Fibroblast of skin of back (primary cell): ENCODE measurements at regions not wholly inside any gene's neighbourhood (a gene's known extent, or its start where the extent isn't known, plus 50 kb on each side); places are given as distances from the start of the nearest gene placed in this dataset.
"Not testable (repeated sequence)": the region's sequence is repeated elsewhere in the genome, so short reads cannot be mapped to it uniquely, and the experiment has no call there.

Experiments used
- DNase-seq: peaks from one replicate; pipeline ENCODE4 v3.0.0-alpha.2; 2013

DNA sequence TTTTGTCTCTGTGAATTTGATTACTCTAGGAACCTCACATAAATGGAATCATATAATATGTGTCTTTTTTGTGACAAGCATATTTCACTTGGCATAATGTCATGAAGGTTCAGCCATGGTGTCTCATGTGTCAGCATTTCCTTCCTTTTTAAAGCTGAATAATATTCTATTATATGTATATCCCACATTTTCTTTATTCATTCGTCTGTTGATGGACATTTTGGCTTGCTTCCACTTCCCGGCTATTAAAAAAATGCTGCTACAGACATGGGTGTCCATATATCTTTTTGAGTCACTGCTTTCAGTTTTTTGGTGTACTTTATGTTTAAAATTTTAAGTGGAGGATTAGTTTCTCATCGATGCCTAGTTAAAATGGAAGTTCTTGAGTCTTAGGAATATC lies 59.8 kb upstream of the C5orf63 start:
- DNase-seq: no peak

DNA sequence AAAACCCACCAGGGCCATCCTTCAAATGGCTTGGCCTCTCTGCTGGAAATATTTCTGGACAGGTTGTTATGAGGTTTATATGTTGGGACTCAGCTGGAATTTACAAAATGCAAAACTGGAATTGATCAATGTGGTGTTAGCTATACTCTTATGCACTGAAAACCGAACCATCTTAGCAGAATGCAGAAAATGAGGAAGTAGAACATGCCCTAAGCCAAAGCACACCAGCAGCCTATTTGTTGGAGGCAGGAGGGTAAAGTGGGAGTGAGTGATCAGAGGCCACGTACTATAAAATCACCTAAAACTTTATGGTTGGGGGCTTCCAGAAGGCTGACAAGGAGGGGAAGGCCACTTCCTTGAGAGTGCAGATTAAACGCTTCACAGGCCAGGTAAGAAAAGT lies 63.6 kb upstream of the C5orf63 start:
- no peak for DNase-seq

DNA sequence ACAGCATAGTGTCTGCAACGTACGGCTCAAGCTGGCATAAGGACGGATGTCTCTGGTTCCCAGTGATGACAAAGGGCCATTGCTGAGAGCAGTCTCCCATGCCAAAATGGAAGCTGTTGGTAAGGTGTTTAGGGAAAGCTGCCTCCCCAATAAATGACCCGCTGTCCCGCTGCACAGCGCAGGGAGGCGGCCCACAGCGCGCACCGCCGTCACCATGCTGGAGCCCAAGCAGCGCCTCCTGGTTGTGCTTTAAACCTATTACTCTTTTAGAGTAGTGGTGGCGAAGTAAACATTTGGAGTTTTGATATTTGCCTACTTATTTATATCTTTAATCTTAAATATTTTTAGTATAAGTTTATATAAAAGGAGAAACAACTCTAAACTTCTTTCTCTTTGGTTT lies 70.4 kb upstream of the C5orf63 start:
- DNase-seq: no peak

DNA sequence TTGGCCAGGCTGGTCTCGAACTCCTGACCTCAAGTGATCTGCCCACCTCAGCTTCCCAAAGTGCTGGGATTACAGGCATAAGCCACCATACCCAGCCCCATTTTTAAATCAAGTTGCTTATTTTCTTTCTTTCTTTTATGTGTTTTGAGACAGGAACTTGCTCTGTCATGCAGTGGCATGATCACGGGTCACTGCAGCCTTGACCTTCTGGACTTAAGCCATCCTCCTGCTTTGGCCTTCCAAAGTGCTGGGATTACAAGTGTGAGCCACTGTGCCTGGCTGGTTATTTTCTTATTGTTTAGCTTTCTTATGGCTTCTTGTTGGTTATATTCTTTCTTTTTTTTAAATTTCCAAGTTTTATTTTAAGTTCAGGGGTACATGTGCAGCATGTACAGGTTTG lies 79.7 kb upstream of the C5orf63 start:
- no peak for DNase-seq

DNA sequence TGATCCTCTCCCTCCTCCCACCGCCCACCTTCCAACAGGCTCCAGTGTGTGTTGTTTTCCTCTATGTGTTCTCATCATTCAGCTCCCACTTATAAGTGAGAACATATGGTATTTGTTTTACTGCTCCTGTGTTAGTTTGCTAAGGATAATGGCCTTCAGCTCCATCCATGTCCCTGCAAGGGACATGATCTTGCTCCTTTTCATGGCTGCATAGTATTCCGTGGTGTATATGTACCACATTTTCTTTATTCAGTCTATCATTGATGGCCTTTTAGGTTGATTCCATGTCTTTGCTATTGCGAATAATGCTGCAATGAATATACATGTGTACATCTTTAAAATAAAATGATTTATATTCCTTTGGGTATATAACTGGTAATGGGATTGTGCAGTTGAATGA lies 80.2 kb upstream of the C5orf63 start:
- no peak for DNase-seq

DNA sequence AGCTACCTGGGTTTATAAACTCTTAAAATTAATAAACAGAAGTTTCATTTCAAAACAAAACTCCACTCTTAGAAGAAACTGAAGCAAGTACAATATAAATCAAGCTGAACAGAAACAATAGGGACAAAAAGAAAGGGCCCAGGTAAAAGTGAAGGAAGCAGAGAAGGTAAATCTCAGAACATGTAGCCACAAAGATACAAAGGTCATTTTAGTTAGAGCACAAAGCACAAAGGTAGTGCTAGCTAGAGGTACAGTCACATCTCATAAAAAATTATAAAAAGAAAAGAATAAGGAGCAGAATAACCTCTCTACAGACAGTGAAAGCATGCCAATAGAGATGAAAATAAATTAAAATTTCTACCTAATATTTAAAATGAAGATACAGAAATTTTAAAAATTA lies 90.4 kb upstream of the C5orf63 start:
- no peak for DNase-seq

DNA sequence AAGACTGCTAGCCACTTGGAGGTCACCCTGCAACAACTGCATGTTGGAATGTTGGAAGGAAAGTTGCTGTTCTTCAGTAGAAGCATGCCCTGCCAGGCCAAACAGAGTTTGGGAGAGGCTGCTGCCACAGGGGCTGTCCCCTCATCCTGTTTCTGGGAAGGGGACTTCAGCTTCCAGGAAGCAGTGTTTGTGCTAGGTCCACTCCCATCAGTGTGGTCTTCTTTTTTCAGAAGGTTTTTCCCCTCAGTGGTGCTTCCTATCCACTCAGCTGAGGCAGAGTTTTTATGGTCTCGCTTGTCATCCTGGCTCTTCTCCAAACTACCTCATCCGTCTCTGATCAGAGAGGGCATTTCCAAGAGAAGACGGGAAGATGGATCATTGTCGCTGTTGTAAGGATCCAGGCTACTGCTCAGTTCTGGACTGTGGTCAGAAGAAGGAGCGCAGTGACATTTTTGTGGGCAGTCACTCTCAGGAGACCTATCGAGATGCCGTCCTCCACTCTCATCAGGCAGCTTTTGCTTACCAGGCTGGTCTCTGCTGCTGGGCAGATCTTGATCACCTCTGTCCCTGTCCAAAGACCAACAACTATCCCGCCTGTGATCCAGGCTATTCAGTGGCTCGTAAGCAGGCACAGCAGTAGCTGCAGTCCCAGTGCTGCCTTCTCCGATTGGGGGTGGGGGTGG lies 97.8 kb upstream of the C5orf63 start:
- no peak for DNase-seq

DNA sequence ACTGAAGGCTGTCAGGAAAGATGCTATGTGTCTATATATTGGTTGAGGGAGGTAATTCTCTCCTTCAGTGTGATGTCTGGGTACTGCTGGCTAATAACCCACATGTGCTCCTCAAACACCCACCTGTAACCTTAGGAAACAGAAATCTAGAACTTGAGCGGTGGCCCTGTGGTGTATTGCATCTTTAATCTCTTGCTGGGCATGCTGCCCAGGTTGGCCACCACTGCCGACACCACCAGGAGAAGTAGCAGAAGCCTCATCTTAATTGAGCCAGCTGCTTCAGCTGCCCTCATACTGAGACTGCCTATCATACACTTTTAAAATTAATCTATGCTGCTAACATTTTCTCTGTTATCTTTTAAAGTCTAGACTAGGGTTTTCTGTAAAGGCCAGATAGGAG lies 103.5 kb upstream of the C5orf63 start:
- DNase-seq: no peak

DNA sequence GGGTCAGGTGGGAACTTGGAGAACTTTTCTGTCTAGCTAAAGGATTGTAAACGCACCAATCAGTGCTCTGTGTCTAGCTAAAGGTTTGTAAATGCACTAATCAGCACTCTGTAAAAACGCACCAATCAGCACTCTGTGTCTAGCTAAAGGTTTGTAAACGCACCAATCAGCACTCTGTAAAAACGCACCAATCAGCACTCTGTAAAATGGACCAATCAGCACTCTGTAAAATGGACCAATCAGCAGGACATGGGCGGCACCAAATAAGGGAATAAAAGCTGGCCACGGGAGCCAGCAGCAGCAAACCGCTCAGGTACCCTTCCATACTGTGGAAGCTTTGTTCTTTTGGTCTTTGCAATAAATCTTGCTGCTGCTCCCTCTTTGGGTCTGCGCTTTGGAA lies 108.0 kb upstream of the MEGF10 start:
- not testable (repeated sequence) for DNase-seq

DNA sequence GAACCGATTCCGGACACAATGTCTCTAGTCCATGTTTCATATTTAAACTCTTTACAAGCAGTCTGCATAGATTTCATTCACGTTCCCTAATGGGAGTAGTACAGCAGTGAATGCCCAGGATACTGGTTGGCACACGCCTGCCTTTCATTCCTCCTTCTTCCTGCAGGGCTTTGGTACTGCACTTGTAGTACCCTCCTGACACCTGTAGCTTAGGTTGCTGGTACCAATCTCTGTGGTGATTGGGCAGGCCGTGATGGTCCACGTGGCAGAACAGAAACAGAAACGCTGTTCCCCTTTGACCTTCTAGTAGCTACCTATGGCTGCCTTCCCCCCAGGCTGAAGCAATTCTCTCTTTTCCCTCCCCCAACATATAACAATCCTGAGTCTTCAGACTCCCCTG lies 107.3 kb upstream of the MEGF10 start:
- DNase-seq: no peak

DNA sequence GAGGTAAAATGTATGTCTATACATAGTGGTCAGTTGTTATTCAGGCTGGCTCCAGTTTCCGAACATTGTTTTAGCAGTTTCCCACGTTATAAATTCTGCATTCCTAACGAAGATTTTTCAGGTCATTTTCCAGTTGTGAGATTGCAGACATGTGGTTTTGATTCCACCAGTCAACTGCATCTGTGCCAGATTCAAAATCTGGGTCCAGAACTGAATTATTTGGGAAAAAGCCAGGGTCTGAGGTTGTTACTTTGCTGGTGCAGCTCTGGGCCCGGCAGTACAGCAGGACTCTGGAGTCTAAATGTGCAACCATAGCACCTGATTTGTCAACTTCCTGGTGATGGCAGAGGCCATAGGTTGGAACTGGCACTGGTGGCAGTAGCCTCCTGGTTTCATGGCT lies 105.7 kb upstream of the MEGF10 start:
- no peak for DNase-seq

DNA sequence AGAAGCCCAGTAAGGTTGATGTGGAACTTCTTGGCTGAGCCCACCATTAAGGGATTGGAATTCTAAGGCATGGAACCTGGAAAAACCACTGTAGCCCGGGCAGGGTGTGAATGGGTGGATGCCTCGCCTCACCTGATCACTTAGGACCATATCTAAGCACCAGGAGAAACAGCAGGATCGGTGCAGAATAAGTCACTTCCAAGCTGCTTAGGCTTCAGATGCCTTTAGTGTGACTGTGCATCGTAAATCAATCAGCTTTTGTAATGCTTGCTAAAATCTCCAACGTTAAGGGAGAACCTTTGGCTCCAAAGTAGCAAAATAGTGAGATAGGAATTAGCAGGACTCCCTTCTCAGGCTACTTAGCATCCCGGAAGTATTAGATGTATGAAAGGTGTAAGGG lies 103.9 kb upstream of the MEGF10 start:
- no peak for DNase-seq

DNA sequence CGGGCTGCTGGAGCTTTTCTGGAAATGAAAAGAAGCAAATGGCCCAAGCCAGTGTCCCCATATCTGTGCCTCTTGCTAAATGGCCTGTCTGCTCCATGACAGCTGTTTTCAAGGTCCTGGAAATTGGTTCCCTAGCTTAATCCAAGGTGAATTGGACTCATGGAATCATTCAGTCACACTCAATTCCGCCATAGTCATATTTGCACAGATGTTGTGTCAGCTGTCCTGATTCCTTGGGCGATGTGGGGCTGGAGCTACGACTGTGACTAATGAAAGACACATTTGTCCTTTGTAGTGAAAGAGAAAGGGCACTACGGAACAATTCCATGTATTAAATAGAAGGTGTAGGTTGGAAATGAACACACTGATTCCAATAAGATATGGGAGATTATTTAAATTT lies 102.9 kb upstream of the MEGF10 start:
- DNase-seq: no peak

DNA sequence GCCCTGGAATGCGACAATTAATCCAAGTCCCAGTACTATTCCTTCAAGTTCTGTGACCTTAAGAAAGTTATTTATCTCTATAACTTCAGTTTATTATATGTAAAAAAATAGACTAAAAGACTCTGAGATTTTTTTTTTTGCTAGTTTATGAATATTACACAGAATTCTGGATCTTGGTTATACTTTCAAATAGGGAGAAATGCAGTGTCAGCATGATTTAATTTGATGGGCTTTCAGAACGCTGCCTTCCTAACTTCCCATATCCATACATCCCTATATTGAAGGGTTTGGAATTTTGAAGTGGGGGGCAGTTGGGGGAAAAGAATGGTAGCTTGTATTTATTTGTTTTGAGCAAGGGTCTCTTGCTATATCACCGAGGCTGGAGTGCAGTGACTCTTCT lies 98.4 kb upstream of the MEGF10 start:
- DNase-seq: no peak

DNA sequence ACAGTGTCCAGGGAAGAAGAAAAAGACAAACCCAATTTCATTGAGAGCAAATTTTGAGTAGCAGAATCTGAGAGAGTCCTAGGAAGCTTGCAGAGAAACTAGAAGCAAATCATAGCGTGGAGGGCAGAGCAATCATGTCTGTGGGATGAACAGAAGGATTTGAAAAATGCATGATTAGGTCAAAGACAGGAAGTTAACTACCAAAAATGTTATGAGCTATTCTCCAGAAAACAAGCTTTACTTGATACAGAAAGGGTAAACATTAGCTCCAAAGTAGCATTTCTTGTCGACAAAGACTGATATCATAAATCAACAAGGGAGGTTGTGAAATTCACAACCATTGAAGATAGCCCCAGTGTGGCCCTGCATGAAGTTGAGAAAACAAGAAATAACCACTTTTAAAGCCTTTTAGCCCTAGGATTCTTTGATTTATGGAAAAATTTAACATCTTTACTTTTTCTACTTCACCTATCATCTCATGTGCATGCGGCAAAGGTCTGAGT lies 97.7 kb upstream of the MEGF10 start:
- DNase-seq: no peak

DNA sequence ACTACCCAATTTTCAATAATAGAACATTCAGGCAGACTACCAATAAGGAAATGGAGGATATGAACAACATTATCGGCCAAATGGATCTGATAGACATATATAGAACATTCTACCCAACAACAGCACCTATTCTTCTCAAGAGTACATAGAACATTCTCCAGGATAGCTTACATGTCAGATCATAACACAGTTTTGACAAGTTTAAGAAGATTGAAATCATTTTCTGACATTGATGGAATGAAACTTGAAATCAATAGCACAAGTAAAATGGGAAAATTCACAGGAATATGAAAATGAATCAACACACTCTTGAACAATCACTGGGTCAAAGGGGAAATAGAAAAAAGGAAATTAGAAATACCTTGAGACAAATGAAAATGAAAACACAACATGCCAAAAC lies 94.6 kb upstream of the MEGF10 start:
- no peak for DNase-seq

DNA sequence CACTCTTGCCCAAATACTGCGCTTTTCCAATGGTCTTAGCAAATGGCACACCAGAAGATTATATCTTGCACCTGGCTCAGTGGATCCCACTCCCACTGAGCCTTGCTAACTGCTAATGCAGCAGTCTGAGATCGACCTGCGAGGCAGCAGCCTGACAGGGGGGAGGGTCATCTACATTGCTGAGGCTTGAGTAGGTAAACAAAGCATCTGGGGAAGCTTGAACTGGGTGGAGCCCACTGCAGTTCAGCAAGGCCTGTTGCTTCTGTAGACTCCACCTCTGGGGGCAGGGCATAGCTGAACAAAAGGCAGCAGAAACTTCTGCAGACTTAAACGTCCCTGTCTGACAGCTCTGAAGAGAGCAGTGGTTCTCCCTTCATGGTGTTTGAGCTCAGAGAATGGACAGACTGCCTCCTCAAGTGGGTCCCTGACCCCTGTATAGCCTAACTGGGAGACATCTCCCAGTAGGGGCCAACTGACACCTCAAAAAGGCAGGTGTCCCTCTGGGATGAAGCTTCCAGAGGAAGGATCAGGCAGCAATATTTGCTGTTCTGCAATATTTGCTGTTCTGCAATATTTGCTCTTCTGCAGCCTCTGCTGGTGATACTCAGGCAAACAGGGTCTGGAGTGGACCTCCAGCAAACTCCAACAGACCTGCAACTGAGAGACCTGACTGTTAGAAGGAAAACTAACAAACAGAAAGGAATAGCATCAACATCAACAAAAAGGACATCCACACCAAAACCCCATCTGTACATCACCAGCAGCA lies 93.0 kb upstream of the MEGF10 start:
- DNase-seq: not testable (repeated sequence)

DNA sequence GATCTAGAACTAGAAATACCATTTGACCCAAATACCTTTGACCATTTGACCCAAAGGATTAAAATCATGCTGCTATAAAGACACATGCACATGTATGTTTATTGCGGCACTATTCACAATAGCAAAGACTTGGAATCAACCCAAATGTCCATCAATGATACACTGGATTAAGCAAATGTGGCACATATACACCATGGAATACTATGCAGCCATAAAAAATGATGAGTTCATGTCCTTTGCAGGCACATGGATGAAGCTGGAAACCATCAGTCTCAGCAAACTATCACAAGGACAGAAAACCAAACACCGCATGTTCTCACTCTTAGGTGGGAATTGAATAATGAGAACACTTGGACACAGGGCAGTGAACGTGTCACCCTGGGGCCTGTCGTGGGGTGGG lies 87.9 kb upstream of the MEGF10 start:
- DNase-seq: not testable (repeated sequence)

DNA sequence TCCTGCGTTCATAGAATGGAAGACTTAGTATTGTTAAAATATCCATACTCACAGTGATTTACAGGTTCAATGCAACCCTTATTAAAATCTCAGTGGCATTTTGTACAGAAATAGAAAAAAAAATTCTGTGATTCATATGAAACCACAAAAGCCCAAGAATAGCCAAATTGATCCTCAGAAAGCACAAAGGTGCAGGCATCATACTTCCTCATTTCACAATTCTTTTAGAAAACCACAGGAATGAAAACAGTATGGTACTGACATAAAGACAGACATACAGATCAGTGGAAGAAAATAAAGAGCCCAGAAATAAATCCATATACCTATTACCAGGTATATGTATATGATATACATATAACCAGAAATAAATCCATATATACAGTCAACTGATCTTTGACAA lies 86.8 kb upstream of the MEGF10 start:
- peak; percentile 72 for DNase-seq

DNA sequence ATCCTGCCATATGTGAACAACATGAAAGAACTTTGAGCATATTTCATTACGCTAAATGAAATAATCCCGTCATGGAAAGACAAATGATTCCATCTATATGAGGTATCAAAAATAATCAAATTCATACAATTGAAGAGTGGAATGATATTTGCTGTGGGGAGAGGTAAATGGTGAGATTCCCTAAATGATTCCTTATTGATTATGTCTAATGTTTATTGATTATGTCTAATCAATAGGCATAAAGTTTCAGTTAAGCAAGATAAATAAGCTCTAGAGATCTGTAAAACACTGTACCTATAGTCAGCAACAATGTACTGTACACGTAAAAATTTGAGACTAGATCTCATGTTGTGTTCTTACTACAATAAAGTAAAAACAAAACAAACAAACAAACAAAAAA lies 85.4 kb upstream of the MEGF10 start:
- no peak for DNase-seq

DNA sequence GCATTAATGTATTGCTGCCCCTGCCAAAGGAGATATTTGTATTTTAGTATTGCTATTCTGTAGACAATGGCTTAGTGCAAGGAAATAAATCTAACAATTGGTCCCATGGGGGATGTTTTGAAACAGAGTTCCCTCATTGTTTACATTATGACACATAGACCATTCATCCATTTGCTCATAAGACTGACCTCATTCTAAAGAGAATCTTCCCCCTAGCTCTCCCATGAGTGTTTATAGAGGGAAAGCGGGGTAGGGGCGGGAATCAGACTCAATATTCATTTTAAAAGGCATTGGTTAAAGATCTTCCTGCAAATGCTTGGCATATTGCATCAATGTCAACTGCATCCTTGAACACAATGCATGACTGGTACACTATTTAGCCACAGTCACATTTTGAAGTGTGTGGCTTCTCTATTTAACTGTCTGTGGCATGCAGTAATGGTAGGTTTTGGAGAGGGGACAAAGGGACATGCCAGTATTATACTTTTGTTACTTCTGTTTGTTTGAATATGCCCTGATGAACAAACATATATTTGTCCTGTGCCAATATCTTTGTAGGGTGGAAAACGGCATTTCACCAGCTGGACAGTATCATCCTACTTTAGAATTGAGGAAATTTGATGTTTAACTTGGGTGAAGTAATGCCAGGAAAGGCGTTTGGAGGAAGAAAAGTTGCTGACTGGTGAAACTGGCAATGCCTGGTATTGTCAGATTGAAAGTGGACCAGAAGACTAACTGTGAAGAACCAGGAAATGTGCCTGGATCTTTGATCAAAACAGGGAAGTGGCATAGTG lies 84.1 kb upstream of the MEGF10 start:
- DNase-seq: peak; percentile 95

DNA sequence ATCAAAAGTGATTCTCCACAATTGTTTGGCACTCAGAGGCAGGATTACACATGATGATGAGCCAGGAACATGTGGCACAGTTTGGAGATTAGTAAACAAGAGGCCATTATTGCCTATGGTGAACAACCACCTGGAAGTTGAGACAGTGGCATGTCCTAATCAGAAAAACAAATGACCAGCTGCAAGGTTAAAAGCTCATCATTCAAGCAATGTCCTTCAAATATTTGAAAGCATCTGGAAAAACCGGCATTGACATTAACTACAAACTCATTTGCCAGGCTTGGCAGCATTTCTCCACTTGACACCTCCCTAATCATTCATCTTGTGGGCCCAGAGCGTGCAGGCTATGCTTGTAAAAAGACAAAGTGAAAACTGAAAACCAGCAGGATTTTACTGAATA lies 80.6 kb upstream of the MEGF10 start:
- no peak for DNase-seq

DNA sequence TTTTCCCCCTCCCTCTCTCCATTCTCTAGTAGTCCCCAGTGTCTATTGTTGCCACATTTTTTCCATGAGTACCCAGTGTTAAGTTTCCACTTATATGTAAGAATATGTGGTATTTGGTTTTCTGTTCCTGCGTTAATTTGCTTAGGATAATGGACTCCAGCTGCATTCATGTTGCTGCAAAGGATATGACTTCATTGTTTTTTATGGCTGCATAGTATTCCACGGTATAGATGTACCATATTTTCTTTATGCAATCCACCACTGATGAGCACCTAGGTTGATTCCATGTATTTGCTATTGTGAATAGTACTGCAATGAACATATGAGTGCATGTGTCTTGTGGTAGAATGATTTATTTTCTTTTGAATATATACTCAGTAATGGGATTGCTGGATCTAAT lies 77.4 kb upstream of the MEGF10 start:
- DNase-seq: no peak

DNA sequence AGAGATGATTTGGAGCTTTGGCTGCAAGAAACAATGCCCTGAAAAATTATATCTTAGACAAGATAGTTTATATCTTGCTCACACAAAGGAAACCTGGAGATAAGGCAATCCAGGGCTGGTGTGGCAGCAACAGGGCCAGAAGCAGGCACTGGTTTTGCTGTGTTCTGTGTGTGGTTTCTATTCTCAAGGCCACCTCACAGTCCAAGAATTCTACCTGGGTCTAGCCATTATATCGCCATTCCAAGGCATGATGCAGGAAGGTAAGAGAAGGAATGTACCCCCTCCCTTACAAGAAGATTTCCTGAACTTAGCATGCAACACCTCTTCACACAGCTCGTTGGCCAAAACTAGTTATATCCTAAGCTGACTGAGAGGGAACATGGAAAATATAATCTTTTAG lies 74.5 kb upstream of the MEGF10 start:
- no peak for DNase-seq
